ENCODE measurements at regions not wholly inside any gene's neighbourhood (a gene's known extent, or its start where the extent isn't known, plus 50 kb on each side); places are given as distances from the start of the nearest gene placed in this dataset.

DNA sequence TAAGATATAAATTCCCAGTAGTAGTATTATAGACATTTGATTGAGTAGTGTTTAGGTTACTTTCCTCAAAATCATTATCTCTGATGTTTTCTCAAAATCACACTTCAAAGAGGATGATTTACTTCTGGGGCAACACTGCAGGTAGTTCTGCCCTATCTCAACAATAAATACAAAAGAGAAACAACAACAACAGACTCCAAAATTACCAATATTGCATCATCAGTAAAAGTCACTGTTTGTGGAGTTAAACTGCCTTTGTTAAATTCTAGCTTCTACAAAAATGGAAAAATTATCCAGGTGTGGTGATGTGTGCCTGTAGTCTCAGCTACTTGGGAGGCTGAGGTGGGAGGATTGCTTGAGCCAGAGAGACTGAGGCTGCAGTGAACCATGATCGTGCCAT is 637.6 kb upstream of the ZNF608 start:
- TF ChIP-seq, protein P1, sequence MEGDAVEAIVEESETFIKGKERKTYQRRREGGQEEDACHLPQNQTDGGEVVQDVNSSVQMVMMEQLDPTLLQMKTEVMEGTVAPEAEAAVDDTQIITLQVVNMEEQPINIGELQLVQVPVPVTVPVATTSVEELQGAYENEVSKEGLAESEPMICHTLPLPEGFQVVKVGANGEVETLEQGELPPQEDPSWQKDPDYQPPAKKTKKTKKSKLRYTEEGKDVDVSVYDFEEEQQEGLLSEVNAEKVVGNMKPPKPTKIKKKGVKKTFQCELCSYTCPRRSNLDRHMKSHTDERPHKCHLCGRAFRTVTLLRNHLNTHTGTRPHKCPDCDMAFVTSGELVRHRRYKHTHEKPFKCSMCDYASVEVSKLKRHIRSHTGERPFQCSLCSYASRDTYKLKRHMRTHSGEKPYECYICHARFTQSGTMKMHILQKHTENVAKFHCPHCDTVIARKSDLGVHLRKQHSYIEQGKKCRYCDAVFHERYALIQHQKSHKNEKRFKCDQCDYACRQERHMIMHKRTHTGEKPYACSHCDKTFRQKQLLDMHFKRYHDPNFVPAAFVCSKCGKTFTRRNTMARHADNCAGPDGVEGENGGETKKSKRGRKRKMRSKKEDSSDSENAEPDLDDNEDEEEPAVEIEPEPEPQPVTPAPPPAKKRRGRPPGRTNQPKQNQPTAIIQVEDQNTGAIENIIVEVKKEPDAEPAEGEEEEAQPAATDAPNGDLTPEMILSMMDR (conservative IDR thresholded peaks at IDR 0.05; ENCODE audit: low read length): no peak
- no peak for TF ChIP-seq EZH2phosphoT487 (IDR thresholded peaks at IDR 0.05; ENCODE audit: borderline replicate concordance, low read depth, low read length)
- Histone ChIP-seq H3K9me2 (ENCODE audit: insufficient read depth, low read length) (no peaks in the 10 kb centered on the region), H3K79me2 (ENCODE audit: insufficient read depth, low read depth, low read length) (no peaks in the 10 kb centered on the region), H3K4me1 (ENCODE audit: insufficient read depth, low read length, poor library complexity, severe bottlenecking) (no peaks in the 10 kb centered on the region), H3K36me3 (ENCODE audit: insufficient read depth, low read length) (no peaks in the 10 kb centered on the region), H2AFZ (ENCODE audit: low read length) (no peak overlapping the region), H3K9me3 (ENCODE audit: low read length) (no peaks in the 10 kb centered on the region), H3K4me2 (ENCODE audit: low read length) (no peak overlapping the region), H3K4me3 (ENCODE audit: low read depth, low read length, poor library complexity, severe bottlenecking) (no peak overlapping the region), H3K27ac (ENCODE audit: low read depth, low read length, poor library complexity, severe bottlenecking) (no peak overlapping the region), H4K20me1 (ENCODE audit: insufficient read depth, low read length) (no peaks in the 10 kb centered on the region)
- intact Hi-C loops (cut with micrococcal nuclease; ENCODE audit: unreplicated experiment): no loop called here
- BruUV-seq (replicated peaks): no TSS peak
- POLR2A ChIA-PET: no interaction called here
- CTCF ChIA-PET (ENCODE audit: unreplicated experiment): no interaction called here
- DNase-seq (ENCODE audit: low spot score): no peak

DNA sequence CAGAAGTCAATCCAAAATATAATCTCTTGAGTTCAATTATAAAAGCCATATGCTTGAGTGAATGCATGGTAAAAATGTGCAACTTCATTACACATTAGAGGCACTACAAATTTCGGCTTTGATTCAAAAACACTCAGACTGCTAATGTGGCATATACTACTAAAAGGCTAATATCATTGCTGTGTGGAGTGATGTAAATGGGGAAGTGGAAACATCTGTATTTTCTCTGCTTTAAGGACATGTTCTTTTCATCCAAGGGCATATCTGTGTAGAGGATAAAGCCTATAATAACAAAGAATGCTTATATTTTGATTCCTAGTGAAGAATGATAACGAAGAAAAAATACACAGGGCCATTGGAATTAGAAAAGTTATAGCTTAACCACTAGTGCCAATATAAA is 643.9 kb upstream of the ZNF608 start:
- TF ChIP-seq, protein P1 (conservative IDR thresholded peaks at IDR 0.05; ENCODE audit: low read length): no peak
- no peak for TF ChIP-seq EZH2phosphoT487 (IDR thresholded peaks at IDR 0.05; ENCODE audit: borderline replicate concordance, low read depth, low read length)
- ChIA-PET CTCF (ENCODE audit: unreplicated experiment) (no interaction called here), POLR2A (interaction anchor here (1.5 to 1.9 kb wide), 2 partner anchors 12 to 13 kb away, joined by 4 to 6 read pairs; no protein-coding TSS in a partner anchor)
- Histone ChIP-seq H4K20me1 (ENCODE audit: insufficient read depth, low read length) (no peaks in the 10 kb centered on the region), H3K4me1 (ENCODE audit: insufficient read depth, low read length, poor library complexity, severe bottlenecking) (no peaks in the 10 kb centered on the region), H3K36me3 (ENCODE audit: insufficient read depth, low read length) (no peaks in the 10 kb centered on the region), H3K9me2 (ENCODE audit: insufficient read depth, low read length) (no peaks in the 10 kb centered on the region), H3K4me3 (ENCODE audit: low read depth, low read length, poor library complexity, severe bottlenecking) (no peak overlapping the region), H3K27ac (ENCODE audit: low read depth, low read length, poor library complexity, severe bottlenecking) (no peak overlapping the region), H2AFZ (ENCODE audit: low read length) (no peak overlapping the region), H3K4me2 (ENCODE audit: low read length) (no peak overlapping the region), H3K79me2 (ENCODE audit: insufficient read depth, low read depth, low read length) (no peaks in the 10 kb centered on the region), H3K9me3 (ENCODE audit: low read length) (no peaks in the 10 kb centered on the region)
- DNase-seq (ENCODE audit: low spot score): no peak
- no TSS peak for BruUV-seq (replicated peaks)
- intact Hi-C loops (cut with micrococcal nuclease; ENCODE audit: unreplicated experiment): no loop called here

- H3K36me3 ChIP-seq (ENCODE audit: insufficient read depth, low read length): no peaks in the 10 kb centered on the region
- no peaks in the 10 kb centered on the region for H3K9me3 ChIP-seq (ENCODE audit: low read length)
- no peaks in the 10 kb centered on the region for H4K20me1 ChIP-seq (ENCODE audit: insufficient read depth, low read length)
- TF ChIP-seq, protein P1 (conservative IDR thresholded peaks at IDR 0.05; ENCODE audit: low read length): no peak
- TF ChIP-seq EZH2phosphoT487 (IDR thresholded peaks at IDR 0.05; ENCODE audit: borderline replicate concordance, low read depth, low read length): no peak
- no peaks in the 10 kb centered on the region for H3K79me2 ChIP-seq (ENCODE audit: insufficient read depth, low read depth, low read length)
- ChIA-PET POLR2A (interaction anchor here (0.7 to 1.0 kb wide), 3 partner anchors 21 to 1008 kb away, joined by 3 to 6 read pairs (median 3); no protein-coding TSS in a partner anchor), CTCF (ENCODE audit: unreplicated experiment) (no interaction called here)
- BruUV-seq (replicated peaks): no TSS peak
- H3K27ac ChIP-seq (ENCODE audit: low read depth, low read length, poor library complexity, severe bottlenecking): no peak overlapping the region
- H3K4me3 ChIP-seq (ENCODE audit: low read depth, low read length, poor library complexity, severe bottlenecking): no peak overlapping the region
- H3K9me2 ChIP-seq (ENCODE audit: insufficient read depth, low read length): no peaks in the 10 kb centered on the region
- intact Hi-C loops (cut with micrococcal nuclease; ENCODE audit: unreplicated experiment): no loop called here
- H3K4me2 ChIP-seq (ENCODE audit: low read length): no peak overlapping the region
- no peaks in the 10 kb centered on the region for H3K4me1 ChIP-seq (ENCODE audit: insufficient read depth, low read length, poor library complexity, severe bottlenecking)
- no peak for DNase-seq (ENCODE audit: low spot score)
- H2AFZ ChIP-seq (ENCODE audit: low read length): no peak overlapping the region
Measured at GRCh38 chr5:125393221-125393815, 646.9 kb upstream of the ZNF608 start.
